ENCODE measurements at regions not wholly inside any gene's neighbourhood (a gene's known extent, or its start where the extent isn't known, plus 50 kb on each side); places are given as distances from the start of the nearest gene placed in this dataset.

- TF ChIP-seq, protein P1, sequence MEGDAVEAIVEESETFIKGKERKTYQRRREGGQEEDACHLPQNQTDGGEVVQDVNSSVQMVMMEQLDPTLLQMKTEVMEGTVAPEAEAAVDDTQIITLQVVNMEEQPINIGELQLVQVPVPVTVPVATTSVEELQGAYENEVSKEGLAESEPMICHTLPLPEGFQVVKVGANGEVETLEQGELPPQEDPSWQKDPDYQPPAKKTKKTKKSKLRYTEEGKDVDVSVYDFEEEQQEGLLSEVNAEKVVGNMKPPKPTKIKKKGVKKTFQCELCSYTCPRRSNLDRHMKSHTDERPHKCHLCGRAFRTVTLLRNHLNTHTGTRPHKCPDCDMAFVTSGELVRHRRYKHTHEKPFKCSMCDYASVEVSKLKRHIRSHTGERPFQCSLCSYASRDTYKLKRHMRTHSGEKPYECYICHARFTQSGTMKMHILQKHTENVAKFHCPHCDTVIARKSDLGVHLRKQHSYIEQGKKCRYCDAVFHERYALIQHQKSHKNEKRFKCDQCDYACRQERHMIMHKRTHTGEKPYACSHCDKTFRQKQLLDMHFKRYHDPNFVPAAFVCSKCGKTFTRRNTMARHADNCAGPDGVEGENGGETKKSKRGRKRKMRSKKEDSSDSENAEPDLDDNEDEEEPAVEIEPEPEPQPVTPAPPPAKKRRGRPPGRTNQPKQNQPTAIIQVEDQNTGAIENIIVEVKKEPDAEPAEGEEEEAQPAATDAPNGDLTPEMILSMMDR (conservative IDR thresholded peaks at IDR 0.05; ENCODE audit: low read length): no peak
- no peak for TF ChIP-seq EZH2phosphoT487 (IDR thresholded peaks at IDR 0.05; ENCODE audit: borderline replicate concordance)
Measured at GRCh38 chr22:49180683-49181024, 647.0 kb downstream of the BRD1 start.
